MCF 10A (cell line): ENCODE measurements at regions not wholly inside any gene's neighbourhood (a gene's known extent, or its start where the extent isn't known, plus 50 kb on each side); places are given as distances from the start of the nearest gene placed in this dataset.
"Not testable (repeated sequence)": the region's sequence is repeated elsewhere in the genome, so short reads cannot be mapped to it uniquely, and the experiment has no call there.

Experiments used
- BruUV-seq: library from RNA; stranded (reverse); fragments of 400-500 nt; replicated peaks from 2 replicates; lab custom pipeline; 2021; lab: Mats Ljungman, UMichigan
- CTCF ChIA-PET: fragments of 300-600 bp; sonication (Branson Sonifier 250); formaldehyde crosslinking; extraction: SDS; loops from one replicate; lab custom pipeline; 2021; ENCODE audit warnings: antibody characterized with exemption, inconsistent platforms; lab: Yijun Ruan, JAX
- POLR2A ChIA-PET: fragments of 300-600, 350-650 bp; sonication (Branson Sonifier 250); formaldehyde crosslinking; extraction: SDS; loops from one replicate; lab custom pipeline; 2020; ENCODE audit warnings: antibody characterized with exemption, inconsistent platforms; lab: Yijun Ruan, JAX
- DNase-seq: peaks from one replicate; pipeline ENCODE4 v3.0.0-alpha.2; 2018; ENCODE audit not compliant: unreplicated experiment
- H3K27ac Mint-ChIP-seq: one replicate; pipeline ENCODE4 v1.8.0; 2022; ENCODE audit warnings: mild to moderate bottlenecking, low read depth, mixed read lengths; ENCODE audit not compliant: unreplicated experiment
- H3K27me3 Mint-ChIP-seq: one replicate; pipeline ENCODE4 v1.8.0; 2022; ENCODE audit warnings: mixed read lengths; ENCODE audit not compliant: insufficient read depth, unreplicated experiment
- H3K36me3 Mint-ChIP-seq: one replicate; pipeline ENCODE4 v1.8.0; 2022; ENCODE audit warnings: mild to moderate bottlenecking, moderate library complexity, mixed read lengths; ENCODE audit not compliant: insufficient read depth, unreplicated experiment
- H3K4me1 Mint-ChIP-seq: one replicate; pipeline ENCODE4 v1.8.0; 2022; ENCODE audit warnings: mixed read lengths; ENCODE audit not compliant: insufficient read depth, unreplicated experiment
- H3K4me3 Mint-ChIP-seq: one replicate; pipeline ENCODE4 v1.8.0; 2022; ENCODE audit warnings: mild to moderate bottlenecking, moderate library complexity, mixed read lengths; ENCODE audit not compliant: unreplicated experiment
- H3K9me3 Mint-ChIP-seq: one replicate; pipeline ENCODE4 v1.8.0; 2022; ENCODE audit warnings: mixed read lengths; ENCODE audit not compliant: unreplicated experiment
- CTCF ChIP-seq: fragments of 200-600 bp; IDR thresholded peaks from one replicate; pipeline ENCODE4 v1.8.0; 2022; ENCODE audit warnings: antibody characterized with exemption, mild to moderate bottlenecking; ENCODE audit not compliant: unreplicated experiment
- intact Hi-C: fragments of 100-400 bp; cut with micrococcal nuclease; formaldehyde crosslinking; loops from 2 replicates; pipeline ENCODE4 v1.14.1; 2022

- ChIA-PET CTCF (no interaction called here), POLR2A (no interaction called here)
- no peaks in the 10 kb centered on the region for H3K36me3 Mint-ChIP-seq
- H3K27me3 Mint-ChIP-seq = no peaks in the 10 kb centered on the region
- no peak for DNase-seq
- no peaks in the 10 kb centered on the region for H3K9me3 Mint-ChIP-seq
- no peak overlapping the region for H3K4me3 Mint-ChIP-seq
- H3K4me1 Mint-ChIP-seq = no peaks in the 10 kb centered on the region
- intact Hi-C loops = no loop called here
- no peak for TF ChIP-seq CTCF
- no peak overlapping the region for H3K27ac Mint-ChIP-seq
- no TSS peak for BruUV-seq
Observed at GRCh38 chr9:97153967-97154366, 115.0 kb upstream of the CTSV start.

- POLR2A ChIA-PET = interaction anchor here (0.6 kb wide), 1 partner anchor 11 kb away, joined by 3 read pairs; no protein-coding TSS in a partner anchor
- BruUV-seq, H3K36me3 Mint-ChIP-seq, H3K27ac Mint-ChIP-seq, H3K27me3 Mint-ChIP-seq, intact Hi-C loops, H3K9me3 Mint-ChIP-seq, H3K4me1 Mint-ChIP-seq, H3K4me3 Mint-ChIP-seq, CTCF ChIA-PET, DNase-seq: not testable (repeated sequence)
Observed at GRCh38 chr9:97153160-97153559, 114.2 kb upstream of the CTSV start.

- CTCF ChIA-PET = not testable (repeated sequence)
Observed at GRCh38 chr9:97150471-97150870, 111.5 kb upstream of the CTSV start.

GRCh38 chr9:97148428-97148827 is 109.5 kb upstream of the CTSV start:
- POLR2A ChIA-PET, CTCF ChIA-PET, H3K9me3 Mint-ChIP-seq, H3K27ac Mint-ChIP-seq, intact Hi-C loops, H3K4me1 Mint-ChIP-seq, H3K27me3 Mint-ChIP-seq, H3K4me3 Mint-ChIP-seq, DNase-seq, H3K36me3 Mint-ChIP-seq, BruUV-seq: not testable (repeated sequence)

More at GRCh38 chr9:97150471-97150870, 111.5 kb upstream of the CTSV start:
- POLR2A ChIA-PET, H3K27me3 Mint-ChIP-seq, H3K27ac Mint-ChIP-seq, H3K9me3 Mint-ChIP-seq, BruUV-seq, H3K36me3 Mint-ChIP-seq, H3K4me1 Mint-ChIP-seq, intact Hi-C loops, DNase-seq, H3K4me3 Mint-ChIP-seq: not testable (repeated sequence)

GRCh38 chr9:97145680-97146079 is 106.7 kb upstream of the CTSV start:
- DNase-seq, H3K4me1 Mint-ChIP-seq, H3K4me3 Mint-ChIP-seq, H3K27me3 Mint-ChIP-seq, POLR2A ChIA-PET, H3K36me3 Mint-ChIP-seq, BruUV-seq, CTCF ChIA-PET, H3K27ac Mint-ChIP-seq, H3K9me3 Mint-ChIP-seq, intact Hi-C loops: not testable (repeated sequence)

GRCh38 chr9:97140566-97140965 is 101.6 kb upstream of the CTSV start:
- Mint-ChIP-seq H3K27ac (no peak overlapping the region), H3K9me3 (no peaks in the 10 kb centered on the region), H3K27me3 (no peaks in the 10 kb centered on the region), H3K4me1 (no peaks in the 10 kb centered on the region), H3K4me3 (no peak overlapping the region), H3K36me3 (no peaks in the 10 kb centered on the region)
- CTCF ChIA-PET = no interaction called here
- no peak for TF ChIP-seq CTCF
- POLR2A ChIA-PET = no interaction called here
- no peak for DNase-seq
- intact Hi-C loops = no loop called here
- no TSS peak for BruUV-seq
